ENCODE measurements at regions not wholly inside any gene's neighbourhood (a gene's known extent, or its start where the extent isn't known, plus 50 kb on each side); places are given as distances from the start of the nearest gene placed in this dataset.

GRCh38 chr3:159741281-159741680, 247.4 kb upstream of the IL12A start:
- TF ChIP-seq CTCF (IDR thresholded peaks at IDR 0.05): no peak
- TF ChIP-seq POLR2A (IDR thresholded peaks at IDR 0.05): no peak
